ENCODE measurements at regions not wholly inside any gene's neighbourhood (a gene's known extent, or its start where the extent isn't known, plus 50 kb on each side); places are given as distances from the start of the nearest gene placed in this dataset.
A peak's percentile ranks its signal among the peaks of the same experiment; 100 is the strongest.

DNA sequence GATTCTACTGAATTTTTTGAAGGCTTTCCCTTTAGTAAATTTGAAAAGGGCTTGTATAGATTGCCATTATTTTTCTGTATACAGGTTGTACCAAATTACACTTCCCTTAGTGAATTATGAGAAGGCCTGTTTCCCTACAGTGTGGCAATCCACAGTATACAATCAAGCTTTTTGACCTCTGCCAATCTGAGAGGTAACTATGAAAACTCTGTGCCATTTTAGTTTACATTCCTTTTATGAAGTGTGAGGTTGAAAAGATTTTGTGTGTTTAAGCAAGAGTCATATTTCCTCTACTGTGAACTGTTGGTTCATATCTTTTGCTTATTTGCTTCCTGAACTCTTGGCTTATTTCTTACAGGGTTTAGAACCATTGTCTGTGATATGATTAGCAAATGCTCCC is 432.5 kb downstream of the KCNA4 start:
- Histone ChIP-seq H3K36me3 (no peaks in the 10 kb centered on the region), H3K4me1 (no peaks in the 10 kb centered on the region), H3K27ac (no peak overlapping the region), H3K9me3 (peaks cover 0 to 7% of the 10 kb centered on the region in 2 donors), H3K27me3 (no peaks in the 10 kb centered on the region), H3K4me3 (no peak overlapping the region)
- no peak for DNase-seq (ENCODE audit: low spot score)
- TF ChIP-seq, protein P1, sequence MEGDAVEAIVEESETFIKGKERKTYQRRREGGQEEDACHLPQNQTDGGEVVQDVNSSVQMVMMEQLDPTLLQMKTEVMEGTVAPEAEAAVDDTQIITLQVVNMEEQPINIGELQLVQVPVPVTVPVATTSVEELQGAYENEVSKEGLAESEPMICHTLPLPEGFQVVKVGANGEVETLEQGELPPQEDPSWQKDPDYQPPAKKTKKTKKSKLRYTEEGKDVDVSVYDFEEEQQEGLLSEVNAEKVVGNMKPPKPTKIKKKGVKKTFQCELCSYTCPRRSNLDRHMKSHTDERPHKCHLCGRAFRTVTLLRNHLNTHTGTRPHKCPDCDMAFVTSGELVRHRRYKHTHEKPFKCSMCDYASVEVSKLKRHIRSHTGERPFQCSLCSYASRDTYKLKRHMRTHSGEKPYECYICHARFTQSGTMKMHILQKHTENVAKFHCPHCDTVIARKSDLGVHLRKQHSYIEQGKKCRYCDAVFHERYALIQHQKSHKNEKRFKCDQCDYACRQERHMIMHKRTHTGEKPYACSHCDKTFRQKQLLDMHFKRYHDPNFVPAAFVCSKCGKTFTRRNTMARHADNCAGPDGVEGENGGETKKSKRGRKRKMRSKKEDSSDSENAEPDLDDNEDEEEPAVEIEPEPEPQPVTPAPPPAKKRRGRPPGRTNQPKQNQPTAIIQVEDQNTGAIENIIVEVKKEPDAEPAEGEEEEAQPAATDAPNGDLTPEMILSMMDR (IDR thresholded peaks at IDR 0.05): no peak

DNA sequence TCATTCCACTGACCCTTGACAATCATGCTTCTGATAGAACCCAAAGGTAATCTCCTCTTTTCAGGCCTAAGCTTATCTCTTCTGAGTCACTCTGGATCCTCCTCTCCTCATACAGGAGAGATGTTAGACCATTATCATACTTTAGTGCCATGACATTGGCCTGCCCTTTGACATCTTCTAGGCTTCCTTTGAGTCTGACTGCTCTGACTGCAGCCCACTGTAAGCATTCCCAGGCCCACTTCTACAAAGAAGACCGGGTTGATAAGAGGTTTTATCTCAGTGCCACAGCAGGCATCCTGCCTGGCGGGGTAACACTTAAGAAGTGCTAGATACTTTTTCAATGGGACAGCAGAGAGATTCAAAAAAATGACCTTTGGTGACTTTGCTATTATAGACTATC is 438.0 kb downstream of the KCNA4 start:
- no peak overlapping the region for H3K4me3 ChIP-seq
- no peaks in the 10 kb centered on the region for H3K27me3 ChIP-seq
- TF ChIP-seq, protein P1 (IDR thresholded peaks at IDR 0.05): no peak
- DNase-seq (ENCODE audit: low spot score): no peak
- H3K36me3 ChIP-seq: no peaks in the 10 kb centered on the region
- H3K4me1 ChIP-seq: no peaks in the 10 kb centered on the region
- H3K27ac ChIP-seq: no peak overlapping the region
- H3K9me3 ChIP-seq: peaks cover 0 to 7% of the 10 kb centered on the region in 2 donors

DNA sequence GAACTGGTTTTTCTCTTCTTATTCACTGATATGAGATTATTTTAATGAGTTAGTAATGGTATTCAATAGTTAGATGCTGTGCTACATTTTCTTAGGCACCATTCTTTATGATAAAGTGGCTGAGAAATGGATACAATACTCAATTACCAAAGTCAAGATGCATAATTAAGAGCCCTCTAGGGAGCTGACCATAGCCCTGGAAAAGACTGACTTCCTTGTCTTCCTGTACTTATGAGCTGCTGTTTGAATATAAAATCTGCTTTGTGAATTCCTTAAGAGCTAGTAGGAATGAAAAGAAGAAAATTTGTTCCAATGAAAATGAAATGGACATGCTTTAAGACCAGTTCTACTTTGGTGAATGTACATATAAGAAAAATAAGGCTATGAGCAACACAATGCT is 452.3 kb downstream of the KCNA4 start:
- Histone ChIP-seq H3K27ac (no peak overlapping the region), H3K9me3 (no peaks in the 10 kb centered on the region), H3K4me3 (no peak overlapping the region), H3K4me1 (no peaks in the 10 kb centered on the region), H3K27me3 (no peaks in the 10 kb centered on the region), H3K36me3 (no peaks in the 10 kb centered on the region)
- TF ChIP-seq, protein P1 (IDR thresholded peaks at IDR 0.05): no peak
- DNase-seq (ENCODE audit: low spot score): no peak

DNA sequence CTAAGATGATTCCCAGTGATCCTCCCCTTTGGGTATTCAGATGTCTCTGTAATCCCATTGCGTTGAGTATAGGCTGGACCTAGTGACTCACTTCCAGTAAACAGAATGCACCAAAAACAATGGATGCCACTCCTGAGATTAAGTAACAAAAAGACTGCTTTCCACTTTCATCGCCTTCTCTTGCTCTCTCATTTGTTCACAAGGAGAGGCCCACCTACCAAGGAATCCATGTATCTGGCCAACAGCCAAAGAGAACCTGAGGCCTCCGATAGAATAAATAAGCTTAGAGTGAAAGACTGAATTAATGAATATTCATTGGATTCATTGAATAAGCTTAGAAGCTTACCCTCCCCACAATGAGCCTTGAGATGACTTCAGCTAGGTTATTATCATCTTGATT is 454.6 kb downstream of the KCNA4 start:
- Histone ChIP-seq H3K9me3 (no peaks in the 10 kb centered on the region), H3K27ac (no peak overlapping the region), H3K36me3 (no peaks in the 10 kb centered on the region), H3K27me3 (no peaks in the 10 kb centered on the region), H3K4me1 (no peaks in the 10 kb centered on the region), H3K4me3 (no peak overlapping the region)
- no peak for DNase-seq (ENCODE audit: low spot score)
- TF ChIP-seq, protein P1 (IDR thresholded peaks at IDR 0.05): no peak

DNA sequence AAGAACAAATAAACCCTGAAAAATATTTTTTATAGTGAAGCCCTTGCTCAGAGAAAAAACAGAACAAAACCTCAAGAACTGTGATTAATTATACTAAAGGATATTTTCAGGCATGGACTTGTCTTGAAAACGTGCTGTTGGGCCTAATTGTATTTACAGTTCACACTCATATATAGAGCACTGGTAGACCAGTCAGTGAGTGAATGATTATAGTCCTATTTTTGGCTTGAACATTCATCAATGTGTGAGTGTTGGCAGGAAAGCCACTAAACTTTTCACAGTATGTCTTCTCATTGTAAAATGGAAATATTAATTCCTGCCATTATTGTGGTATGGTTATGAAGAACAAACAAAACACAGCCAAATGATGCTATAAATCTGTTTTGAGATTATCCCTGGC is 462.8 kb downstream of the KCNA4 start:
- no peaks in the 10 kb centered on the region for H3K4me1 ChIP-seq
- H3K36me3 ChIP-seq: no peaks in the 10 kb centered on the region
- TF ChIP-seq, protein P1 (IDR thresholded peaks at IDR 0.05): no peak
- no peaks in the 10 kb centered on the region for H3K9me3 ChIP-seq
- H3K4me3 ChIP-seq: no peak overlapping the region
- DNase-seq (ENCODE audit: low spot score): no peak
- peak overlapping the region in 1 of 2 donors; percentile 17 for H3K27ac ChIP-seq
- H3K27me3 ChIP-seq: no peaks in the 10 kb centered on the region

DNA sequence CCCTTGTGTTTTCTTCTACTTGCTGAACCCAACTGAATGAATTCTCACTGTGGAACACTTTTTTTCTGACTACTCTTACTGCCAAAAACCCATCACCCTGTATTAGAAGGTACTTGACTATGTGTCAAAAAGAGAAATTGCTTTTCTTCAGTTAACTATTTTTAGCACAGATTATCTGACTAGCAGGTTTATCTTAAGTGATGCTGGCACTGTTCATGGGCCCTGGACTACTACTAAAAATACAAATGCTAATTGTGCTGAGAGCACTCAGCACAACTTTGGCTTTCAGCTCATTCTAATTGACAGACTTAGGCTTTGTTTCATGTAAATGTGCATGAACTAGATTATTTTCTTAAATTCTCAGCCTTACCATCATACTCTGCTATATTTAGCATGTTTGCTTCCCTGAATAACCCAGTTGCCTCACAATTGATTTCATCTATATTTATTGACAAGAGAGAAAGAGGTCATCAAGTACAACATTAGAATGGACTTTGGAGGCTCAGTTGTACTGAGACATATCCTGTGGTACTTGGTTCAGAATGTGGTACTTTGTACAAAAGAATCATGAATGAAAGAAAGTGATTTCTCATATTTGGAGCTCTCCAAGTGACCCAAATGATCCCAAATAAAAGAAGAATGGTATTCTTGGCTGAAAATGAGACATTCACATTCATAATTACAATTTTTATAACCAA is 478.3 kb downstream of the KCNA4 start:
- no peaks in the 10 kb centered on the region for H3K36me3 ChIP-seq
- TF ChIP-seq, protein P1 (IDR thresholded peaks at IDR 0.05): no peak
- no peaks in the 10 kb centered on the region for H3K9me3 ChIP-seq
- H3K4me1 ChIP-seq: no peaks in the 10 kb centered on the region
- no peak overlapping the region for H3K4me3 ChIP-seq
- H3K27me3 ChIP-seq: no peaks in the 10 kb centered on the region
- no peak for DNase-seq (ENCODE audit: low spot score)
- H3K27ac ChIP-seq: peak overlapping the region in 1 of 2 donors; percentile 18

Data from right atrium auricular region (tissue), 2 donors.